WI38 (cell line): ENCODE measurements at regions not wholly inside any gene's neighbourhood (a gene's known extent, or its start where the extent isn't known, plus 50 kb on each side); places are given as distances from the start of the nearest gene placed in this dataset.

Experiments
- H3K4me3 ChIP-seq: 2 replicates; pipeline ENCODE4 v1.5.1; 2011; ENCODE audit warnings: low read depth, mild to moderate bottlenecking, control low read depth, low read length
- CTCF ChIP-seq: IDR thresholded peaks from 2 replicates; pipeline ENCODE4 v1.5.1; 2012; ENCODE audit warnings: low read depth, mild to moderate bottlenecking, control low read depth, low read length

GRCh38 chr1:80225510-80225909 is 1219.0 kb upstream of the ADGRL4 start:
- no peak for TF ChIP-seq CTCF
- no peak overlapping the region for H3K4me3 ChIP-seq

GRCh38 chr1:80221319-80221718 is 1214.8 kb upstream of the ADGRL4 start:
- no peak for TF ChIP-seq CTCF
- H3K4me3 ChIP-seq: no peak overlapping the region

GRCh38 chr1:80218112-80218511 is 1211.6 kb upstream of the ADGRL4 start:
- TF ChIP-seq CTCF: 0 out of 2 replicates have a peak, but pooled peaks have one; percentile 7
- H3K4me3 ChIP-seq: no peak overlapping the region

- no peak for TF ChIP-seq CTCF
Measured at GRCh38 chr1:80217377-80217986, 1211.0 kb upstream of the ADGRL4 start.

GRCh38 chr1:80214888-80215540 is 1208.5 kb upstream of the ADGRL4 start:
- H3K4me3 ChIP-seq: no peak overlapping the region
- TF ChIP-seq CTCF: no peak

More at GRCh38 chr1:80217377-80217986, 1211.0 kb upstream of the ADGRL4 start:
- H3K4me3 ChIP-seq: no peak overlapping the region

- no peak overlapping the region for H3K4me3 ChIP-seq
- TF ChIP-seq CTCF: no peak
Measured at GRCh38 chr1:80212948-80213347, 1206.4 kb upstream of the ADGRL4 start.

GRCh38 chr1:80211691-80212380 is 1205.3 kb upstream of the ADGRL4 start:
- H3K4me3 ChIP-seq: no peak overlapping the region
- no peak for TF ChIP-seq CTCF
